Endothelial cell of umbilical vein (primary cell): ENCODE measurements at regions not wholly inside any gene's neighbourhood (a gene's known extent, or its start where the extent isn't known, plus 50 kb on each side); places are given as distances from the start of the nearest gene placed in this dataset.

Source experiments
- BruUV-seq: library from RNA; stranded (reverse); fragments of 400-500 nt; replicated peaks from 2 replicates; lab custom pipeline; 2021; lab: Mats Ljungman, UMichigan
- CTCF ChIA-PET: fragments of 300-600, 350-600 bp; sonication (Branson Sonifier 250); formaldehyde crosslinking; loops from one replicate; lab custom pipeline; 2021; ENCODE audit warnings: antibody characterized with exemption, inconsistent platforms; lab: Charles Lee
- POLR2A ChIA-PET: fragments of 300-600, 350-600 bp; sonication (Branson Sonifier 250); formaldehyde crosslinking; loops from one replicate; lab custom pipeline; 2021; ENCODE audit warnings: antibody characterized with exemption, inconsistent platforms; lab: Charles Lee
- DNase-seq: peaks from one replicate; pipeline ENCODE4 v3.0.0-alpha.2; 2011; ENCODE audit warnings: low read depth, low spot score
- FAIRE-seq: peaks from 2 replicates; lab custom pipeline; 2011; peaks lifted over from hg19 to GRCh38; lab: Jason Lieb, UNC
- H2AFZ ChIP-seq: 2 replicates; pipeline ENCODE4 v1.6.0; 2012; ENCODE audit warnings: low read depth, low read length, control low read depth, inconsistent platforms
- H3K27ac ChIP-seq: 2 replicates; pipeline ENCODE4 v1.5.1; 2011; ENCODE audit warnings: low read depth, mild to moderate bottlenecking, control low read depth, low read length, moderate library complexity; ENCODE audit not compliant: insufficient read depth
- H3K27me3 ChIP-seq, 2 experiments: 2 replicates each; pipeline versions ENCODE4 v1.6.0 to v1.6.1; 2011; ENCODE audit warnings: low read length in 2 of 2, mixed read lengths in 1 of 2; ENCODE audit not compliant: control insufficient read depth in 2 of 2, insufficient read depth in 2 of 2
- H3K36me3 ChIP-seq, 2 experiments: 2 replicates in 1 of 2; 3 replicates in 1 of 2; pipeline ENCODE4 v1.5.1; 2011; ENCODE audit warnings: low read length in 2 of 2, mild to moderate bottlenecking in 1 of 2, moderate library complexity in 1 of 2; ENCODE audit not compliant: control insufficient read depth in 2 of 2, insufficient read depth in 2 of 2; ENCODE audit errors: extremely low read depth in 1 of 2
- H3K4me1 ChIP-seq: 3 replicates; pipeline ENCODE4 v1.5.1; 2011; ENCODE audit warnings: mild to moderate bottlenecking, low read length; ENCODE audit not compliant: control insufficient read depth, insufficient read depth; ENCODE audit errors: extremely low read depth
- H3K4me2 ChIP-seq: 2 replicates; pipeline ENCODE4 v1.6.1; 2011; ENCODE audit warnings: low read length, control low read depth, mixed read lengths; ENCODE audit not compliant: insufficient read depth
- H3K4me3 ChIP-seq, 3 experiments: fragments of 200-600 bp in 1 of 3; sonication (generic), shearing (Covaris generic) in 1 of 3; replicated peaks in 1 of 3; 2 replicates each; pipeline ENCODE4 v1.5.1; 2011 to 2016; ENCODE audit warnings: control low read depth in 3 of 3, low read length in 3 of 3, mild to moderate bottlenecking in 2 of 3, inconsistent platforms in 1 of 3, low read depth in 1 of 3, moderate library complexity in 1 of 3; ENCODE audit not compliant: insufficient read depth in 1 of 3
- H3K79me2 ChIP-seq: 2 replicates; pipeline ENCODE4 v1.6.0; 2012; ENCODE audit warnings: low read length, inconsistent platforms; ENCODE audit not compliant: control insufficient read depth, insufficient read depth
- H3K9ac ChIP-seq: replicated peaks from 2 replicates; pipeline ENCODE3; 2011; ENCODE audit warnings: low read length, control low read depth; ENCODE audit not compliant: insufficient read depth; ENCODE audit errors: extremely low read depth
- H3K9me1 ChIP-seq: replicated peaks from 3 replicates; pipeline ENCODE4 v1.6.0; 2011; ENCODE audit warnings: mild to moderate bottlenecking, low read length; ENCODE audit not compliant: control insufficient read depth, insufficient read depth; ENCODE audit errors: extremely low read depth
- H3K9me3 ChIP-seq: replicated peaks from 2 replicates; pipeline ENCODE4 v1.5.1; 2012; ENCODE audit warnings: low read length, inconsistent platforms; ENCODE audit not compliant: control insufficient read depth, insufficient read depth
- H4K20me1 ChIP-seq: replicated peaks from 2 replicates; pipeline ENCODE3; 2011; ENCODE audit warnings: mild to moderate bottlenecking, low read length; ENCODE audit not compliant: control insufficient read depth, insufficient read depth; ENCODE audit errors: extremely low read depth
- EZH2 ChIP-seq: IDR thresholded peaks from 2 replicates; pipeline ENCODE4 v1.6.1; 2012; ENCODE audit warnings: borderline replicate concordance, low read depth, mild to moderate bottlenecking, moderate library complexity, low read length, inconsistent platforms; ENCODE audit not compliant: severe bottlenecking
- FOS ChIP-seq: IDR thresholded peaks from 2 replicates; pipeline ENCODE4 v1.6.1; 2011; ENCODE audit warnings: mild to moderate bottlenecking, low read length, moderate library complexity, borderline replicate concordance; ENCODE audit not compliant: insufficient read depth
- MAX ChIP-seq: IDR thresholded peaks from 2 replicates; pipeline ENCODE4 v1.6.1; 2011; ENCODE audit not compliant: insufficient read depth, insufficient read length
- MYC ChIP-seq: IDR thresholded peaks from one replicate; pipeline ENCODE4 v1.6.1; 2011; ENCODE audit warnings: mild to moderate bottlenecking, low read depth, low read length
- POLR2A ChIP-seq: IDR thresholded peaks from 2 replicates; pipeline ENCODE4 v1.6.1; 2012; ENCODE audit warnings: low read depth, mild to moderate bottlenecking, control low read depth, low read length
- POLR2AphosphoS5 ChIP-seq: IDR thresholded peaks from 2 replicates; pipeline ENCODE4 v1.6.1; 2012; ENCODE audit warnings: low read depth, mild to moderate bottlenecking, control low read depth, low read length, moderate library complexity; ENCODE audit not compliant: insufficient read depth
- dilution Hi-C: fragments of 300-500 bp; cut with MboI; formaldehyde crosslinking; loops from one replicate; pipeline ENCODE4 v1.15.0; 2019; ENCODE audit warnings: low sequenced_read_pairs; ENCODE audit not compliant: extremely low pct_ligation_motif_present
- intact Hi-C: fragments of 100-400 bp; cut with micrococcal nuclease; formaldehyde crosslinking; loops from one replicate; pipeline ENCODE4 v1.10.0; 2022

- no peak for FAIRE-seq
- no TSS peak for BruUV-seq
- POLR2A ChIA-PET, result no interaction called here
- intact Hi-C loops (no loop called here), dilution Hi-C loops (no loop called here)
- H3K79me2 ChIP-seq, result no peaks in the 10 kb centered on the region
- H3K4me1 ChIP-seq, result peaks cover 1% of the 10 kb centered on the region
- H3K4me3 ChIP-seq, result no peak overlapping the region
- H2AFZ ChIP-seq, result no peak overlapping the region
- H3K9me1 ChIP-seq, result no peaks in the 10 kb centered on the region
- no peaks in the 10 kb centered on the region for H3K36me3 ChIP-seq
- no peaks in the 10 kb centered on the region for H4K20me1 ChIP-seq
- CTCF ChIA-PET, result no interaction called here
- no peak overlapping the region for H3K4me2 ChIP-seq
- TF ChIP-seq POLR2A, result no peak
- no peak for TF ChIP-seq MAX
- no peak for TF ChIP-seq EZH2
- no peak for TF ChIP-seq POLR2AphosphoS5
- TF ChIP-seq MYC, result no peak
- H3K9me3 ChIP-seq, result no peaks in the 10 kb centered on the region
- H3K9ac ChIP-seq, result no peak overlapping the region
- H3K27ac ChIP-seq, result no peak overlapping the region
- DNase-seq, result no peak
- H3K27me3 ChIP-seq, result no peaks in the 10 kb centered on the region
These were observed 476.8 kb upstream of the TNP1 start for GRCh38 chr2:217336694-217337093.

GRCh38 chr2:217335341-217335966 lies 475.6 kb upstream of the TNP1 start:
- intact Hi-C loops, result no loop called here
- CTCF ChIA-PET, result no interaction called here
- no peak overlapping the region for H3K27ac ChIP-seq

More at GRCh38 chr2:217335341-217335966, 475.6 kb upstream of the TNP1 start:
- no TSS peak for BruUV-seq
- H3K4me3 ChIP-seq, result no peak overlapping the region
- H3K36me3 ChIP-seq, result no peaks in the 10 kb centered on the region
- POLR2A ChIA-PET, result no interaction called here
- dilution Hi-C loops, result no loop called here
- H3K9me1 ChIP-seq, result no peaks in the 10 kb centered on the region
- H3K4me1 ChIP-seq, result peaks cover 3% of the 10 kb centered on the region
- H2AFZ ChIP-seq, result no peak overlapping the region
- H3K79me2 ChIP-seq, result no peaks in the 10 kb centered on the region
- H3K4me2 ChIP-seq, result no peak overlapping the region
- no peak for DNase-seq
- no peak for FAIRE-seq
- no peaks in the 10 kb centered on the region for H4K20me1 ChIP-seq
- no peak for TF ChIP-seq EZH2
- TF ChIP-seq FOS, result peak; percentile 38
- H3K9me3 ChIP-seq, result no peaks in the 10 kb centered on the region
- no peaks in the 10 kb centered on the region for H3K27me3 ChIP-seq
- no peak overlapping the region for H3K9ac ChIP-seq
